ENCODE measurements at regions not wholly inside any gene's neighbourhood (a gene's known extent, or its start where the extent isn't known, plus 50 kb on each side); places are given as distances from the start of the nearest gene placed in this dataset.

DNA sequence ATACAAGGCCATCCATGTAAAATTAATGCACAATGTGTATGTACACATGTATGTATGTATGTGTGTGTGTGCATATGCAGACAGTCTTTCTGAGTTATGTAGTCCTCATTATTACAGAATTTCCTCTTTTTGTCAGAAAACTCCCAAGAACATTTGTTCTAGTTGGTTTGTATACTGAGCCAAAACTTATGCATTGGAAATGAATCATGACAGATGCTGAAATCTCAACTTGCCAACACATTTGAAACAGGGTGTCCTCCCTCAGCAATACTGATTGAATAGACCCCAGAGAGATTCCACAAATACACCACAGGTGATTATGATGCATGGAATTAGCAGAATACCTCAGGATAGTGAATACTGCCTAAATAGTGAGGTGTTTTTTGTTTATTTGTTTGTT is 472.9 kb upstream of the PCDH15 start:
- TF ChIP-seq, protein P1, sequence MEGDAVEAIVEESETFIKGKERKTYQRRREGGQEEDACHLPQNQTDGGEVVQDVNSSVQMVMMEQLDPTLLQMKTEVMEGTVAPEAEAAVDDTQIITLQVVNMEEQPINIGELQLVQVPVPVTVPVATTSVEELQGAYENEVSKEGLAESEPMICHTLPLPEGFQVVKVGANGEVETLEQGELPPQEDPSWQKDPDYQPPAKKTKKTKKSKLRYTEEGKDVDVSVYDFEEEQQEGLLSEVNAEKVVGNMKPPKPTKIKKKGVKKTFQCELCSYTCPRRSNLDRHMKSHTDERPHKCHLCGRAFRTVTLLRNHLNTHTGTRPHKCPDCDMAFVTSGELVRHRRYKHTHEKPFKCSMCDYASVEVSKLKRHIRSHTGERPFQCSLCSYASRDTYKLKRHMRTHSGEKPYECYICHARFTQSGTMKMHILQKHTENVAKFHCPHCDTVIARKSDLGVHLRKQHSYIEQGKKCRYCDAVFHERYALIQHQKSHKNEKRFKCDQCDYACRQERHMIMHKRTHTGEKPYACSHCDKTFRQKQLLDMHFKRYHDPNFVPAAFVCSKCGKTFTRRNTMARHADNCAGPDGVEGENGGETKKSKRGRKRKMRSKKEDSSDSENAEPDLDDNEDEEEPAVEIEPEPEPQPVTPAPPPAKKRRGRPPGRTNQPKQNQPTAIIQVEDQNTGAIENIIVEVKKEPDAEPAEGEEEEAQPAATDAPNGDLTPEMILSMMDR (IDR thresholded peaks at IDR 0.05; ENCODE audit: insufficient read depth, low read length, missing control alignments) = no peak
- ChIA-PET CTCF (no interaction called here), POLR2A (no interaction called here)
- H3K4me3 ChIP-seq (ENCODE audit: low read depth, low read length) = no peak overlapping the region
- no peak for DNase-seq (ENCODE audit: low read depth, low spot score)

DNA sequence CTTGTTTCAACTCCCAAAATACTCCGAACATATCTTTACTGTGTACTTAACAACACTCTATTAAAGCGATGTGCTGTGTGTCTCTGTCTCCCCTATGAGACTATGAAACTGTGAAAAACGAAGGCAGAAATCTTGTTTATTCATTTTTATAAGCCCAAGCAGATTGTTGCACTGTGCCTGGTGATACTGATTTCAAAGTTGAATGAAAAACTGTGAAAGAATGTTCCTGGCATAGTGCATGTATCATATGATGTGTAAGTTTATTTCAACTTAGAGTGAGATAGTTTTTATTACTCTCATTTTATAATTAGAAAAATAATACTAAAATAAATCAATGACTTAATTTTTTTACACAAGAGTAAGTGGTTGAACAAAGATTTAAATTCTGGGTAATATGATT is 471.9 kb upstream of the PCDH15 start:
- CTCF ChIA-PET = no interaction called here
- H3K4me3 ChIP-seq (ENCODE audit: low read depth, low read length) = no peak overlapping the region
- POLR2A ChIA-PET = no interaction called here
- TF ChIP-seq, protein P1 (IDR thresholded peaks at IDR 0.05; ENCODE audit: insufficient read depth, low read length, missing control alignments) = no peak
- no peak for DNase-seq (ENCODE audit: low read depth, low spot score)

DNA sequence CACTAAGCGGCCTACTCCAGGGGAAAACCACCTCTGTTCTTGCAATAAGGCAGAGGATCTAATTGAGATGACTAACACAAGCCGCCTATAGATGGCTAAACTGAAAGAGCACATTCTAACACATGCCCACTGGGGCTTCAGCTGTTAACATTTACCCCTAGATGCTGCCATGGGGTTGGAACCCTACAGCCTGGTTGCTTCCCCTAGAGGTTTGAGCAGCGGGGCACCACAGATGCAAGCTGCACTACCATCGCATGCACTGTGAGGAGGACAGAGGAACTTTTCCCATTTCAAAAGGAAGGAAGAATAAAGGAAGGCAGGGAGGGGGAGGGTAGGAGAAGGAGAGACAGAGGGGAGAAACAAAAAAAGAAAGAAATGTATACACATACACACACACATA is 465.8 kb upstream of the PCDH15 start:
- TF ChIP-seq, protein P1 (IDR thresholded peaks at IDR 0.05; ENCODE audit: insufficient read depth, low read length, missing control alignments) = no peak
- ChIA-PET CTCF (no interaction called here), POLR2A (no interaction called here)
- no peak for DNase-seq (ENCODE audit: low read depth, low spot score)
- H3K4me3 ChIP-seq (ENCODE audit: low read depth, low read length) = no peak overlapping the region

DNA sequence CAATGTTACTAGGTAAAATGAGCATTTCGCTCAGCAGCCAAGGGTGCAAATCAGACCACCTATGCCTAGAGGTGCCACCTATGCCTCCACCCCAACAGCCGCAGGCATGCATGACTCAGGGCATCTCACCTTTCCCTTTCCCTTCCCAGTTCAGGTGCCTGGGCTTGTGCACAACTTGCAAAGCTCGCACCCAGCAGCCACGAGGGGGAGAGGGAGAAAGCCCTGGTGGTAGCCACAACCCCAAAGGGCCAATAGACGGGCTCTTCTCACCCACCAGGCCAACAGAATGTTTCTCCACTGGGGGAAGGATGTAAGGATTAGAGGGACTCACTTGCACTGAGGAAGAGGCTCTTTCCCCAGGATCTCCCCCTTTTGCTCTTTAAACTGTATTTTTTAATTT is 462.3 kb upstream of the PCDH15 start:
- DNase-seq (ENCODE audit: low read depth, low spot score) = no peak
- H3K4me3 ChIP-seq (ENCODE audit: low read depth, low read length) = no peak overlapping the region
- TF ChIP-seq, protein P1 (IDR thresholded peaks at IDR 0.05; ENCODE audit: insufficient read depth, low read length, missing control alignments) = no peak
- POLR2A ChIA-PET = no interaction called here
- CTCF ChIA-PET = no interaction called here

DNA sequence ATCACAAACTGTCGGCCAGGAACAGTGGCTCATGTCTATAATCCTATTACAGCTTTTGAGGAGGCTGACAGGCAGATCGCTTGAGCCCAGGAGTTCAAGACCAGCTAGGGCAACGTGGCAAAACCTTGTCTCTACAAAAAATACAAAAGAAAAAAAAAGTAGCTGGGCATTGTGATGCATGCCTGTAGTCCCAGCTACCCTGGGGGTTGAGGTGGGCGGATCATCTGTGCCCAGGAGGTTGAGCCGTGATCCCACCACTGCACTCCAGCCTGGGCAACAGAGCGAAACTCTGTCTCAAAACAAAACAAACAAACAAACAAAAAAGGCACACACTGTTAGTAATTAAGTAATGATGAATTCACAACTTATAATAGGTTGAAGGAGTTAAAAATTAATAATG is 441.5 kb upstream of the PCDH15 start:
- TF ChIP-seq, protein P1 (IDR thresholded peaks at IDR 0.05; ENCODE audit: insufficient read depth, low read length, missing control alignments) = no peak

DNA sequence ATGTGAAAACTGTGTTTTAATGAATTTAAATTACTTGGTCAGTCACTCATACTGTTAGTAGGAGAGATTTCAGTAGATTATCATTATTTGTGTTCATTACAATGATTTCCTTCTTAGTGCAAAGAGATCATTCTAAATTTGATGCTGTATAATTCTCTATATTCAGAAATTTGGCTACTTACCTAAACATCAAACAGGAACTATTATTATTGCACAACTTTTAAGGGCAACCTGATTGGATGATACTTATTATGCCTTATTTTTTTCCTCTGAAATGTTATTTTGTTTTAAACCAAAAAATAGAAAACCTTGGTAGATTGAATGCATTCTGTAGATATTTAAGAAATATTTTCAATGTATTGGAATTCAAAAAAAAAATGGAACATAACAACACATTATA is 436.4 kb upstream of the PCDH15 start:
- TF ChIP-seq, protein P1 (IDR thresholded peaks at IDR 0.05; ENCODE audit: insufficient read depth, low read length, missing control alignments) = no peak
- no peak for DNase-seq (ENCODE audit: low read depth, low spot score)
- H3K4me3 ChIP-seq (ENCODE audit: low read depth, low read length) = no peak overlapping the region
- ChIA-PET CTCF (no interaction called here), POLR2A (no interaction called here)

More for the DNA sequence above, 441.5 kb upstream of the PCDH15 start:
- ChIA-PET POLR2A (no interaction called here), CTCF (no interaction called here)
- no peak for DNase-seq (ENCODE audit: low read depth, low spot score)
- no peak overlapping the region for H3K4me3 ChIP-seq (ENCODE audit: low read depth, low read length)

Data from AG04449 (cell line).